Calu3 (cell line): ENCODE measurements at regions not wholly inside any gene's neighbourhood (a gene's known extent, or its start where the extent isn't known, plus 50 kb on each side); places are given as distances from the start of the nearest gene placed in this dataset.

ENCODE experiments used
- BruUV-seq: library from RNA; stranded (reverse); fragments of 400-500 nt; replicated peaks from 2 replicates; lab custom pipeline; 2021; lab: Mats Ljungman, UMichigan
- CTCF ChIA-PET: fragments of 300-600 bp; sonication (Branson Sonifier 250); formaldehyde crosslinking; loops from one replicate; lab custom pipeline; 2022; ENCODE audit warnings: antibody characterized with exemption; lab: Charles Lee
- DNase-seq: peaks from one replicate; pipeline ENCODE4 v3.0.0; 2022
- H3K27ac Mint-ChIP-seq: one replicate; pipeline ENCODE4 v1.8.0; 2022; ENCODE audit warnings: mixed read lengths; ENCODE audit not compliant: unreplicated experiment
- H3K27me3 Mint-ChIP-seq: one replicate; pipeline ENCODE4 v1.8.0; 2022; ENCODE audit warnings: mixed read lengths; ENCODE audit not compliant: unreplicated experiment
- H3K36me3 Mint-ChIP-seq: one replicate; pipeline ENCODE4 v1.8.0; 2022; ENCODE audit warnings: mild to moderate bottlenecking, moderate library complexity, mixed read lengths; ENCODE audit not compliant: insufficient read depth, unreplicated experiment
- H3K4me1 Mint-ChIP-seq: one replicate; pipeline ENCODE4 v1.8.0; 2022; ENCODE audit warnings: mild to moderate bottlenecking, low read depth, mixed read lengths; ENCODE audit not compliant: unreplicated experiment
- H3K4me3 Mint-ChIP-seq: one replicate; pipeline ENCODE4 v1.8.0; 2022; ENCODE audit warnings: mild to moderate bottlenecking, low read depth, moderate library complexity, mixed read lengths; ENCODE audit not compliant: unreplicated experiment
- H3K9me3 Mint-ChIP-seq: one replicate; pipeline ENCODE4 v1.8.0; 2022; ENCODE audit warnings: low read depth, mixed read lengths; ENCODE audit not compliant: unreplicated experiment
- CTCF ChIP-seq: fragments of 200-600 bp; IDR thresholded peaks from one replicate; pipeline ENCODE4 v1.8.0; 2022; ENCODE audit warnings: antibody characterized with exemption; ENCODE audit not compliant: unreplicated experiment
- intact Hi-C: fragments of 100-400 bp; cut with micrococcal nuclease; formaldehyde crosslinking; loops from one replicate; pipeline ENCODE4 v1.10.0; 2022; ENCODE audit not compliant: unreplicated experiment

GRCh38 chr7:10429031-10429430 lies 544.6 kb upstream of the PHF14 start:
- Mint-ChIP-seq H3K27ac (no peak overlapping the region), H3K27me3 (no peaks in the 10 kb centered on the region), H3K36me3 (no peaks in the 10 kb centered on the region), H3K4me1 (no peaks in the 10 kb centered on the region), H3K9me3 (no peaks in the 10 kb centered on the region), H3K4me3 (no peak overlapping the region)
- no TSS peak for BruUV-seq
- TF ChIP-seq CTCF: no peak
- intact Hi-C loops: no loop called here
- no peak for DNase-seq
- CTCF ChIA-PET: no interaction called here

GRCh38 chr7:10429511-10429910 lies 544.2 kb upstream of the PHF14 start:
- no TSS peak for BruUV-seq
- Mint-ChIP-seq H3K36me3 (no peaks in the 10 kb centered on the region), H3K27me3 (no peaks in the 10 kb centered on the region), H3K4me3 (no peak overlapping the region), H3K27ac (no peak overlapping the region), H3K9me3 (peaks cover under 1% of the 10 kb centered on the region), H3K4me1 (no peaks in the 10 kb centered on the region)
- CTCF ChIA-PET: no interaction called here
- intact Hi-C loops: no loop called here
- no peak for DNase-seq
- no peak for TF ChIP-seq CTCF

- Mint-ChIP-seq H3K27ac (no peak overlapping the region), H3K36me3 (no peaks in the 10 kb centered on the region), H3K4me3 (no peak overlapping the region), H3K9me3 (peaks cover 11% of the 10 kb centered on the region), H3K4me1 (no peaks in the 10 kb centered on the region), H3K27me3 (no peaks in the 10 kb centered on the region)
- intact Hi-C loops: no loop called here
- BruUV-seq: no TSS peak
- no peak for DNase-seq
- CTCF ChIA-PET: no interaction called here
- no peak for TF ChIP-seq CTCF
Observed at GRCh38 chr7:10436302-10436701, 537.4 kb upstream of the PHF14 start.

- CTCF ChIA-PET: interaction anchor here (1.0 kb wide), 1 partner anchor 47 kb away, joined by 5 read pairs; no protein-coding TSS in a partner anchor
- DNase-seq: no peak
- H3K9me3 Mint-ChIP-seq: peaks cover 14% of the 10 kb centered on the region
- no peak overlapping the region for H3K27ac Mint-ChIP-seq
- no TSS peak for BruUV-seq
- intact Hi-C loops: no loop called here
- no peak overlapping the region for H3K4me3 Mint-ChIP-seq
- H3K36me3 Mint-ChIP-seq: no peaks in the 10 kb centered on the region
- no peak for TF ChIP-seq CTCF
- H3K4me1 Mint-ChIP-seq: no peaks in the 10 kb centered on the region
- H3K27me3 Mint-ChIP-seq: no peaks in the 10 kb centered on the region
Observed at GRCh38 chr7:10439027-10439426, 534.6 kb upstream of the PHF14 start.

DNA sequence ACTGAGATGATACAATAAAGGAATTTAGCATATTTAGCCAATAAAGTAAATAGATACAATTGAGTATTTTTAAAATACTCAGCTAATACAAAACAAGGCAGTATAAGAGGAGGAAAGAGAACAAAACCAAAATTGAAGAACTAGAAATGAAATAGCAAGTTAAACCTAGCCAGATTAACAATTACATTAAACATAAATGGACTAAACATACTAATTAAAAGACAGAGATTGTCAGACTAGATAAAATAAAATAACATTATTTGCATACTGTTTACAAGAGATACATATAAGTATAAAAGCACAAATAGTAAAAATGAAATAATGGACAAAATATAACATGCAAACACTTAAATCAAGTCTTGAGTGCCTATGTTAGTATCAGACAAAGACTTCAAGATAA lies 517.7 kb upstream of the PHF14 start:
- H3K27me3 Mint-ChIP-seq: no peaks in the 10 kb centered on the region
- intact Hi-C loops: no loop called here
- CTCF ChIA-PET: no interaction called here
- no peak overlapping the region for H3K27ac Mint-ChIP-seq
- H3K4me1 Mint-ChIP-seq: no peaks in the 10 kb centered on the region
- no peak for DNase-seq
- H3K36me3 Mint-ChIP-seq: no peaks in the 10 kb centered on the region
- TF ChIP-seq CTCF: no peak
- H3K4me3 Mint-ChIP-seq: no peak overlapping the region
- no TSS peak for BruUV-seq
- H3K9me3 Mint-ChIP-seq: peaks cover 5% of the 10 kb centered on the region
